Transverse colon (tissue), 4 donors: ENCODE measurements at regions not wholly inside any gene's neighbourhood (a gene's known extent, or its start where the extent isn't known, plus 50 kb on each side); places are given as distances from the start of the nearest gene placed in this dataset.

Experiments used
- DNase-seq: peaks from one replicate; pipeline ENCODE4 v3.0.0-alpha.2; 2019
- H3K27ac ChIP-seq, 4 donors: fragments of 200-600 bp; sonication (generic); 2 replicates each; pipeline ENCODE4 v1.5.1; 2016 to 2018; ENCODE audit warnings: inconsistent platforms in 4 of 4
- H3K27me3 ChIP-seq: fragments of 200-600 bp; sonication (generic); 2 replicates; pipeline ENCODE4 v1.5.1; 2017; ENCODE audit warnings: inconsistent platforms
- H3K36me3 ChIP-seq, 4 donors: fragments of 200-600 bp; sonication (generic); 2 replicates each; pipeline ENCODE4 v1.5.1; 2017 to 2019; ENCODE audit warnings: inconsistent platforms in 4 of 4
- H3K4me1 ChIP-seq, 4 donors: fragments of 200-600 bp; sonication (generic); 2 replicates each; pipeline ENCODE4 v1.5.1; 2017 to 2020; ENCODE audit warnings: inconsistent platforms in 4 of 4
- H3K4me3 ChIP-seq, 4 donors: fragments of 200-600 bp; sonication (generic); 1 replicate in 1 of 4; 2 replicates in 3 of 4; pipeline versions ENCODE4 v1.5.1 to v1.6.1; 2017 to 2019; ENCODE audit warnings: inconsistent platforms in 4 of 4
- H3K9me3 ChIP-seq, 2 donors: fragments of 200-600 bp; sonication (generic); 2 replicates each; pipeline ENCODE4 v1.5.1; 2017 to 2019; ENCODE audit warnings: inconsistent platforms in 2 of 2
- CTCF ChIP-seq, 5 experiments: fragments of 200-600 bp in 3 of 5; fragments of 450-650 bp in 2 of 5; sonication (generic) in 3 of 5; IDR thresholded peaks; 1 replicate in 2 of 5; 2 replicates in 3 of 5; pipeline ENCODE4 v1.5.1; 2016 to 2017; ENCODE audit warnings: antibody characterized with exemption in 5 of 5, inconsistent platforms in 3 of 5, mild to moderate bottlenecking in 2 of 5, moderate library complexity in 1 of 5
- EP300 ChIP-seq: sonication (generic); formaldehyde crosslinking; IDR thresholded peaks from one replicate; pipeline ENCODE4 v1.6.1; 2017; ENCODE audit warnings: antibody characterized with exemption, low read depth
- POLR2A ChIP-seq: fragments of 450-650 bp; IDR thresholded peaks from one replicate; pipeline ENCODE4 v1.6.1; 2016; ENCODE audit warnings: antibody characterized with exemption, mild to moderate bottlenecking, moderate library complexity
- POLR2AphosphoS5 ChIP-seq, 3 donors: sonication (generic); formaldehyde crosslinking; IDR thresholded peaks; one replicate each; pipeline ENCODE4 v1.6.1; 2016; ENCODE audit warnings: antibody characterized with exemption in 3 of 3
- WGBS, 2 donors: methylation state at CpG; one replicate each; pipeline ENCODE4 v1.1.5; 2018; ENCODE audit warnings: low coverage in 1 of 2; 5-methylcytosine and 5-hydroxymethylcytosine counted together
- in situ Hi-C, 4 donors: fragments of 200-750 bp; cut with MboI; loops; one replicate each; pipeline versions ENCODE4 v1.15.0 to v1.15.1; 2017; ENCODE audit warnings: low sequenced_read_pairs in 3 of 4, low pct_ligation_motif_present in 1 of 4, low pct_unique_long_range_greater_than_20kb in 1 of 4
- intact Hi-C: fragments of 100-400 bp; cut with DNase I; formaldehyde crosslinking; loops from one replicate; pipeline ENCODE4 v1.15.1; 2023; ENCODE audit warnings: low total_unique reads

DNA sequence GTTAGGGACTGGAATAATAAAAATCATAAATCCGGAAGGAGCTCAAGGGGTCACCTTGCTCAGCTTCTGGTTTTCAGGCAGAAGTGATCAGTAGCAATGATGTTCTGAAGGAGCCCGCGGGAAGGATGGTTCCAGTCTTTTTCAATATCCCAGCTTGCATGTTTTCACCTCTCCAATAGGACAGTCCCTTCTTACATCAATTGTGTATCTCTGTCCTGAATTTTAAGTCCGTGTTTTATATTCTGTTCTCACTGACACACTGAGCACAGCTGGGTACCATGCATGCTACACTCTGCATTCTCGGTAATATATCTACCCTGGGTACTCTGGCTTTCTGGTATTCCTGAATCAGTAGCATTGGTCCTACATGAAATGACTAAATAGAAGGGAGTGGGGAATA, 55.2 kb upstream of the SLC35B4 start:
- in situ Hi-C loops, result no loop called here

GRCh38 chr7:134371536-134371935, 54.8 kb upstream of the SLC35B4 start:
- TF ChIP-seq POLR2AphosphoS5 (IDR thresholded peaks at IDR 0.05), result no peak
- TF ChIP-seq CTCF (IDR thresholded peaks at IDR 0.05), result no peak
- no peak for TF ChIP-seq EP300
- TF ChIP-seq POLR2A, result no peak
- no peak overlapping the region for H3K4me3 ChIP-seq
- DNase-seq, result no peak
- no peaks in the 10 kb centered on the region for H3K36me3 ChIP-seq
- intact Hi-C loops, result no loop called here
- H3K27ac ChIP-seq, result no peak overlapping the region
- 86 to 93% methylated on average over 4 of the region's 4 CpGs for WGBS, 2 donors
- in situ Hi-C loops, result no loop called here
- H3K9me3 ChIP-seq, result no peaks in the 10 kb centered on the region
- peaks cover 0 to 23% (median 11%) of the 10 kb centered on the region in 4 donors for H3K4me1 ChIP-seq
- no peaks in the 10 kb centered on the region for H3K27me3 ChIP-seq

More for the DNA sequence above, 55.2 kb upstream of the SLC35B4 start:
- H3K4me1 ChIP-seq, result peaks cover 0 to 23% (median 11%) of the 10 kb centered on the region in 4 donors
- no peaks in the 10 kb centered on the region for H3K36me3 ChIP-seq
- intact Hi-C loops, result no loop called here
- H3K4me3 ChIP-seq, result no peak overlapping the region
- DNase-seq, result no peak
- no peaks in the 10 kb centered on the region for H3K27me3 ChIP-seq
- H3K9me3 ChIP-seq, result no peaks in the 10 kb centered on the region
- TF ChIP-seq EP300, result no peak
- no peak overlapping the region for H3K27ac ChIP-seq
- 90 to 92% methylated on average over 5 of the region's 5 CpGs for WGBS, 2 donors

- H3K27me3 ChIP-seq, result no peaks in the 10 kb centered on the region
- TF ChIP-seq POLR2A, result no peak
- no peak for TF ChIP-seq CTCF (IDR thresholded peaks at IDR 0.05)
- TF ChIP-seq POLR2AphosphoS5 (IDR thresholded peaks at IDR 0.05), result no peak
- no peak for TF ChIP-seq EP300
- intact Hi-C loops, result no loop called here
- H3K9me3 ChIP-seq, result no peaks in the 10 kb centered on the region
- 85 to 93% methylated on average over 4 of the region's 4 CpGs for WGBS, 2 donors
- no peak overlapping the region for H3K27ac ChIP-seq
- DNase-seq, result no peak
- no peaks in the 10 kb centered on the region for H3K36me3 ChIP-seq
- in situ Hi-C loops, result no loop called here
- H3K4me3 ChIP-seq, result no peak overlapping the region
- H3K4me1 ChIP-seq, result peaks cover 0 to 23% (median 11%) of the 10 kb centered on the region in 4 donors
Observed at GRCh38 chr7:134370135-134370534, 53.4 kb upstream of the SLC35B4 start.

DNA sequence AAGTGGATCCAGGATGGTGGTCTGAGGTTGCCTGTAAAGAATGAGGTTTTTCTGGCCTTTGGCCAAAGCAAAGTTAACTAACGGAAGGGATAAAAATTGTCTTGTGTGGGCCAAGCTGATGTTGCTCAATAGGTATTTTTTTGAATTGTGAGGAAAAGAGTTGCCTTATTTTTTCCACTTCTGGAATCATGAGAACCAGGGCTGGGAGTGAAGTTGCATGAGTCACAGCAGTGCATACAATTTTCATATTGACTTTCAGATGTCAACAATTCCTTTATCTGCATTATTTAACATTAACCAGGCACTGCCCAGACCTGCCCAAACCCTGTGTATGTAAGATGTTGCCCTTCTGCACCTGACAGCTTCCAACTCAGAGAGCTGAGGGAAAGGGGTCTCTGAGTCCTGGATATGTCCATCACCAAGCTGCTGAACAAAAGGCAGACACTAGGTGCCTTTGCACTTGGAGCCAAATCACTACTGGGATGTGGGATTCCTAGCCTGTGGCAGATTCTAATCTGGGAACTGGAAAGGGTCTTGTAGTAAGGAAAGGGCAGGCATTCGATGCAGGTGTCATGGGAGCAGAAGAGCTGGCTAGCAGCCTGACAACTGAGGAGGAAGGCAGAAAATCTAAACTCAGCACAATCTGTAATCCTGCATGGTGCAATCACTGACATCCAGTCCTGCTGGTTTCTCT, 52.3 kb upstream of the SLC35B4 start:
- H3K27ac ChIP-seq, result peak overlapping the region in 2 of 4 donors; percentile 15 to 43
- TF ChIP-seq CTCF (IDR thresholded peaks at IDR 0.05), result no peak
- no peak for TF ChIP-seq EP300
- TF ChIP-seq POLR2AphosphoS5 (IDR thresholded peaks at IDR 0.05), result no peak
- no peak for TF ChIP-seq POLR2A
- WGBS, 2 donors, result 0 to 22% methylated on average over 1 to 2 of the region's 2 CpGs
- no peak for DNase-seq
- in situ Hi-C loops (no loop called here), intact Hi-C loops (no loop called here)
- H3K27me3 ChIP-seq, result no peaks in the 10 kb centered on the region
- no peak overlapping the region for H3K4me3 ChIP-seq
- H3K36me3 ChIP-seq, result no peaks in the 10 kb centered on the region
- no peaks in the 10 kb centered on the region for H3K9me3 ChIP-seq
- H3K4me1 ChIP-seq, result peaks cover 0 to 17% (median 10%) of the 10 kb centered on the region in 4 donors
